ENCODE measurements at regions not wholly inside any gene's neighbourhood (a gene's known extent, or its start where the extent isn't known, plus 50 kb on each side); places are given as distances from the start of the nearest gene placed in this dataset.

DNA sequence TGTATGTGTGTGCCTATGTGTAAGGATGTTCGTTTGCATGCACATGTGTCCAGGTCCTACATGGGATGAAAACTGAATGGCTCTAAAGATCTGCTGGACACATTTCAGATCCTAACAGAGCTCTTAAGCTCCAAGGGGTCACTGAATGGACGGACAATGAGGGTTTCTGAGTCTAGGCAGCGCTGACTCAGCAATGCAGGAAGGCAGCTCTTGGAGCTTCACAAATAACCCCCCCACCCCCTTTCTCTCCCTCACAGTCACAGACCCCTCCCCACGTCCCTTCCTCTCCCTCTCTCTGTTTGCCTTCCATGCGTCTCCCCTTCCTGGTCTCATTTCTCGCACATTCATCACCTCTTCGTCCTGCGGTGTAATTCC lies 369.8 kb downstream of the PREX1 start:
- H3K4me3 ChIP-seq, result no peak overlapping the region
- no peaks in the 10 kb centered on the region for H3K27me3 ChIP-seq
- no peaks in the 10 kb centered on the region for H3K4me1 ChIP-seq
- no peak overlapping the region for H3K27ac ChIP-seq
- H3K36me3 ChIP-seq, result no peaks in the 10 kb centered on the region
- no peak for TF ChIP-seq CTCF (IDR thresholded peaks at IDR 0.05)
- no peak for DNase-seq
- intact Hi-C loops (cut with DNase I; ENCODE audit: low total_unique reads), result no loop called here
- no peaks in the 10 kb centered on the region for H3K9me3 ChIP-seq

DNA sequence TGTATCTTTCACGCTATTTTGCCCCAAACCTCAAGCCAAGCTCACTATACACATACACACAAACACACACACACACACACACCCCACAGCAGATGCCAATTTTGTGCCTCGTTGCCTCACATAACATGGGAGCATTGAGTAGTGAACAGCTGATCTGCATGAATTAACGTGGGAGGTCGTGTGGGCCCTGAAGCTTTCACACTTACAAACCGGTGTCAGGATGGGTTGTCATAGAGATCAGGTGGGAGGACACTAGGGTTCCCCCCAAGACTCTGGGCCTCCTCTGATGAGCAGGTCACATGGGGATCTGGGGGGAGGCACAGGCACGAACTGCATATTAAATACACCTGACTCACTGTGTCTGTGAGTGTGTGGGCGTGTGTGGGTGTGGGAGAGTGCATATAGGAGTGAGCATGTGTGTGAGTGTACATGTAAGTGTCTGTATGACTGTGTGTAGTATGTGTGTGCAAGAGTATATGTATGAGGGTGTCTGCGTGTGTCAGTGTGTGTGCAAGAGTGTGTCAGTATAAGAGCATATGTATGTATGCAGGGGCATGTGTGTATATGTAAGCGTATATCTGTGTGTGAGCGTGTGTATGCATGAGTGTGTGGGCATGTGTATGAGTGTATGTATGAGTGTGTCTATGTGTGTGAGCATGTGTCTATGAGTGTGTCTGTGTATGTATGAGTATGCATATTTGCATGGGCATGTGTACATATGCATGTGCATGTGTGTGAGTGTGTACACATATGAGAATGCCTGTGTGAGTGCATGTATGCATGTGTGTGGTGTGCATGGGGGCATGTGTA lies 370.4 kb downstream of the PREX1 start:
- TF ChIP-seq POLR2A (IDR thresholded peaks at IDR 0.05) (no peak), CTCF (IDR thresholded peaks at IDR 0.05) (no peak)
- no peaks in the 10 kb centered on the region for H3K9me3 ChIP-seq
- H3K27me3 ChIP-seq, result no peaks in the 10 kb centered on the region
- H3K4me1 ChIP-seq, result no peaks in the 10 kb centered on the region
- no peak for DNase-seq
- no peak overlapping the region for H3K4me3 ChIP-seq
- intact Hi-C loops (cut with DNase I; ENCODE audit: low total_unique reads), result no loop called here
- no peak overlapping the region for H3K27ac ChIP-seq
- no peaks in the 10 kb centered on the region for H3K36me3 ChIP-seq

GRCh38 chr20:48456366-48457192 lies 371.2 kb downstream of the PREX1 start:
- Histone ChIP-seq H3K27me3 (no peaks in the 10 kb centered on the region), H3K9me3 (no peaks in the 10 kb centered on the region), H3K4me3 (no peak overlapping the region), H3K27ac (no peak overlapping the region), H3K36me3 (no peaks in the 10 kb centered on the region), H3K4me1 (no peaks in the 10 kb centered on the region)
- no peak for DNase-seq
- intact Hi-C loops (cut with DNase I; ENCODE audit: low total_unique reads), result no loop called here
- no peak for TF ChIP-seq POLR2A (IDR thresholded peaks at IDR 0.05)
- TF ChIP-seq CTCF (IDR thresholded peaks at IDR 0.05), result no peak

GRCh38 chr20:48455651-48456365 lies 372.0 kb downstream of the PREX1 start:
- intact Hi-C loops (cut with DNase I; ENCODE audit: low total_unique reads), result no loop called here
- H3K27me3 ChIP-seq, result no peaks in the 10 kb centered on the region
- no peak overlapping the region for H3K27ac ChIP-seq
- H3K4me1 ChIP-seq, result no peaks in the 10 kb centered on the region
- no peak for DNase-seq
- no peak for TF ChIP-seq POLR2A (IDR thresholded peaks at IDR 0.05)
- TF ChIP-seq CTCF (IDR thresholded peaks at IDR 0.05), result no peak
- no peaks in the 10 kb centered on the region for H3K36me3 ChIP-seq
- H3K4me3 ChIP-seq, result no peak overlapping the region
- no peaks in the 10 kb centered on the region for H3K9me3 ChIP-seq
